GM12878 (cell line): ENCODE measurements at regions not wholly inside any gene's neighbourhood (a gene's known extent, or its start where the extent isn't known, plus 50 kb on each side); places are given as distances from the start of the nearest gene placed in this dataset.

Source experiments
- ATAC-seq: fragments of 200-7000 bp; cut with Tn5 transposase; 3 replicates; pipeline ENCODE4 v1.9.1; 2020; ENCODE audit warnings: mild to moderate bottlenecking, moderate library complexity
- BruUV-seq: library from RNA; stranded (reverse); fragments of 400-500 nt; replicated peaks from 2 replicates; lab custom pipeline; 2021; lab: Mats Ljungman, UMichigan
- CTCF ChIA-PET: fragments of 300-600 bp; sonication (Branson Sonifier 250); formaldehyde crosslinking; extraction: SDS; loops from one replicate; lab custom pipeline; 2021; ENCODE audit warnings: inconsistent platforms; lab: Yijun Ruan, JAX
- POLR2A ChIA-PET: fragments of 350-600 bp; formaldehyde crosslinking; extraction: SDS; loops from one replicate; lab custom pipeline; 2021; ENCODE audit warnings: inconsistent platforms; lab: Charles Lee
- RAD21 ChIA-PET: fragments of 300-600 bp; sonication (Branson Sonifier 250); formaldehyde crosslinking; loops from one replicate; lab custom pipeline; 2023; ENCODE audit warnings: antibody characterized with exemption; ENCODE audit not compliant: unreplicated experiment; lab: Charles Lee
- SMC1A ChIA-PET: fragments of 300-600 bp; sonication (Branson Sonifier 250); formaldehyde crosslinking; loops from one replicate; lab custom pipeline; 2023; ENCODE audit not compliant: unreplicated experiment, uncharacterized antibody; lab: Charles Lee
- DNase-seq: peaks from one replicate; pipeline ENCODE4 v3.0.0-alpha.2; 2011; ENCODE audit warnings: low read depth, low spot score
- FAIRE-seq: peaks from 3 replicates; lab custom pipeline; 2011; peaks lifted over from hg19 to GRCh38; lab: Jason Lieb, UNC
- H2AFZ ChIP-seq: 2 replicates; pipeline ENCODE4 v1.6.0; 2011; ENCODE audit warnings: low read depth, low read length, control low read depth; ENCODE audit not compliant: control insufficient read depth
- H3K27ac ChIP-seq: 2 replicates; pipeline ENCODE4 v1.5.1; 2011; ENCODE audit warnings: control low read depth; ENCODE audit not compliant: control insufficient read depth, insufficient read depth
- H3K27me3 ChIP-seq, 2 experiments: replicated peaks in 1 of 2; 2 replicates each; pipeline versions ENCODE4 v1.6.0 to v1.6.1; 2011; ENCODE audit warnings: low read length in 1 of 2; ENCODE audit not compliant: control insufficient read depth in 2 of 2, insufficient read depth in 2 of 2
- H3K36me3 ChIP-seq, 2 experiments: 2 replicates each; pipeline ENCODE4 v1.5.1; 2011; ENCODE audit warnings: low read length in 1 of 2; ENCODE audit not compliant: control insufficient read depth in 2 of 2, insufficient read depth in 2 of 2
- H3K4me1 ChIP-seq: 2 replicates; pipeline ENCODE4 v1.6.1; 2011; ENCODE audit warnings: mild to moderate bottlenecking, low read length, moderate library complexity, mixed read lengths; ENCODE audit not compliant: control insufficient read depth, insufficient read depth
- H3K4me2 ChIP-seq: 2 replicates; pipeline ENCODE4 v1.6.0; 2011; ENCODE audit warnings: control low read depth; ENCODE audit not compliant: control insufficient read depth, insufficient read depth
- H3K4me3 ChIP-seq: fragments of 200-600 bp; sonication (generic); 2 replicates; pipeline ENCODE4 v1.5.1; 2016
- H3K79me2 ChIP-seq: 2 replicates; pipeline ENCODE4 v1.6.0; 2011; ENCODE audit warnings: low read length; ENCODE audit not compliant: control insufficient read depth, insufficient read depth
- H3K9ac ChIP-seq: 2 replicates; pipeline ENCODE4 v1.8.0; 2011; ENCODE audit warnings: low read length, control low read depth, mixed read lengths; ENCODE audit not compliant: control insufficient read depth, insufficient read depth
- H3K9me3 ChIP-seq: replicated peaks from 3 replicates; pipeline ENCODE4 v1.5.1; 2011; ENCODE audit warnings: mild to moderate bottlenecking, low read length; ENCODE audit not compliant: control insufficient read depth, insufficient read depth
- H4K20me1 ChIP-seq: 2 replicates; pipeline ENCODE4 v1.6.0; 2011; ENCODE audit not compliant: control insufficient read depth, insufficient read depth
- CBX5 ChIP-seq: sonication (generic); IDR thresholded peaks from 2 replicates; pipeline ENCODE4 v1.6.1; 2016; ENCODE audit warnings: low read depth, moderate library complexity, mild to moderate bottlenecking, inconsistent platforms
- CHD2 ChIP-seq: IDR thresholded peaks from 2 replicates; pipeline ENCODE4 v1.6.1; 2011; ENCODE audit warnings: low read depth, low read length, improper control_type of control experiment, borderline replicate concordance
- CHD4 ChIP-seq: fragments of 200-600 bp; sonication (generic); IDR thresholded peaks from 2 replicates; pipeline ENCODE4 v1.6.1; 2016; ENCODE audit warnings: mild to moderate bottlenecking
- GABPA ChIP-seq: IDR thresholded peaks from 2 replicates; pipeline ENCODE4 v1.6.1; 2014; ENCODE audit warnings: antibody characterized with exemption, low read depth, mild to moderate bottlenecking, inconsistent platforms
- IRF4 ChIP-seq: IDR thresholded peaks from 2 replicates; pipeline ENCODE4 v1.6.1; 2011; ENCODE audit warnings: low read depth, low read length
- KLF5 ChIP-seq: fragments of 450-650 bp; IDR thresholded peaks from 2 replicates; pipeline ENCODE4 v1.6.1; 2014; ENCODE audit warnings: mild to moderate bottlenecking; ENCODE audit not compliant: partially characterized antibody
- MTA3 ChIP-seq: IDR thresholded peaks from 2 replicates; pipeline ENCODE4 v1.6.1; 2012; ENCODE audit warnings: low read length, inconsistent platforms, borderline replicate concordance
- NFYA ChIP-seq: IDR thresholded peaks from 2 replicates; pipeline ENCODE4 v1.6.1; 2011; ENCODE audit warnings: low read depth, mild to moderate bottlenecking, low read length, improper control_type of control experiment, borderline replicate concordance
- NRF1 ChIP-seq: conservative IDR thresholded peaks from 2 replicates; pipeline ENCODE4 v1.6.1; 2011; ENCODE audit warnings: mild to moderate bottlenecking, low read depth, low read length, improper control_type of control experiment
- PML ChIP-seq: IDR thresholded peaks from 2 replicates; pipeline ENCODE4 v1.6.1; 2012; ENCODE audit warnings: low read length, inconsistent platforms
- POU2F2 ChIP-seq: IDR thresholded peaks from 3 replicates; pipeline ENCODE4 v1.6.1; 2011; ENCODE audit warnings: low read depth, mild to moderate bottlenecking, low read length, borderline replicate concordance
- RAD51 ChIP-seq: fragments of 450-650 bp; IDR thresholded peaks from 2 replicates; pipeline ENCODE4 v1.6.1; 2016; ENCODE audit warnings: moderate library complexity, mild to moderate bottlenecking, inconsistent platforms
- RELA ChIP-seq: fragments of 450-650 bp; IDR thresholded peaks from 2 replicates; pipeline ENCODE4 v1.8.0; 2014; ENCODE audit warnings: borderline replicate concordance; ENCODE audit not compliant: partially characterized antibody
- SUPT20H ChIP-seq: IDR thresholded peaks from 2 replicates; pipeline ENCODE4 v1.6.1; 2011; ENCODE audit warnings: low read depth, mild to moderate bottlenecking, low read length, moderate library complexity, borderline replicate concordance; ENCODE audit not compliant: control insufficient read depth
- SUZ12 ChIP-seq: fragments of 200-600 bp; sonication (generic); IDR thresholded peaks from one replicate; pipeline ENCODE4 v1.6.1; 2018; ENCODE audit warnings: antibody characterized with exemption, mild to moderate bottlenecking; ENCODE audit not compliant: unreplicated experiment
- TBL1XR1 ChIP-seq: IDR thresholded peaks from 2 replicates; pipeline ENCODE4 v1.6.1; 2012; ENCODE audit warnings: low read depth, low read length, improper control_type of control experiment
- TCF7 ChIP-seq: IDR thresholded peaks from 2 replicates; pipeline ENCODE4 v1.6.1; 2014; ENCODE audit warnings: antibody characterized with exemption, borderline replicate concordance
- ZNF274 ChIP-seq: IDR thresholded peaks from one replicate; pipeline ENCODE4 v1.8.0; 2011; ENCODE audit not compliant: insufficient read length, insufficient read depth
- ZSCAN29 ChIP-seq: fragments of 450-650 bp; IDR thresholded peaks from 2 replicates; pipeline ENCODE4 v1.6.1; 2017; ENCODE audit warnings: mild to moderate bottlenecking, moderate library complexity
- WGBS: methylation state at CpG from one replicate; pipeline ENCODE4 v1.1.6; 2016; ENCODE audit warnings: low lambda C conversion rate; ENCODE audit not compliant: insufficient replicate concordance, insufficient coverage; ENCODE audit errors: missing lambda C conversion rate; 5-methylcytosine and 5-hydroxymethylcytosine counted together
- in situ Hi-C: fragments of 300-500 bp; cut with MboI; formaldehyde crosslinking; loops from 9 replicates; pipeline ENCODE4 v1.14.3; 2018; ENCODE audit warnings: mixed read lengths
- intact Hi-C: fragments of 100-400 bp; cut with micrococcal nuclease; formaldehyde crosslinking; loops from one replicate; pipeline ENCODE4 v1.14.2; 2022; ENCODE audit not compliant: unreplicated experiment

GRCh38 chr2:211061612-211062296, 505.4 kb downstream of the CPS1 start (continued):
- TF ChIP-seq GABPA = no peak
- TF ChIP-seq NRF1 = no peak
- no peak for TF ChIP-seq SUPT20H
- no peak for TF ChIP-seq SUZ12
- no peak for TF ChIP-seq POU2F2
- no peak for TF ChIP-seq PML
- TF ChIP-seq NFYA = no peak
- TF ChIP-seq MTA3 = no peak
- no peak for TF ChIP-seq IRF4
- no peak for TF ChIP-seq KLF5
- TF ChIP-seq CHD4 = no peak

- BruUV-seq = no TSS peak
- Histone ChIP-seq H3K4me1 (no peaks in the 10 kb centered on the region), H3K4me2 (no peak overlapping the region), H3K27me3 (no peaks in the 10 kb centered on the region), H4K20me1 (no peaks in the 10 kb centered on the region), H3K79me2 (no peaks in the 10 kb centered on the region), H3K36me3 (no peaks in the 10 kb centered on the region), H3K27ac (no peak overlapping the region), H3K9me3 (no peaks in the 10 kb centered on the region), H3K9ac (no peak overlapping the region), H3K4me3 (no peak overlapping the region), H2AFZ (no peak overlapping the region)
- ChIA-PET POLR2A (no interaction called here), CTCF (interaction anchor here (1.5 kb wide), 1 partner anchor 13 kb away, joined by 3 read pairs; no protein-coding TSS in a partner anchor), RAD21 (no interaction called here), SMC1A (interaction anchor here (0.6 to 1.1 kb wide), 2 partner anchors 13 to 98 kb away, joined by 3 to 4 read pairs; no protein-coding TSS in a partner anchor)
- no peak for ATAC-seq
- intact Hi-C loops (no loop called here), in situ Hi-C loops (no loop called here)
- FAIRE-seq = peak; percentile 23
- WGBS = 38% methylated on average over 5 of the region's 5 CpGs
- no peak for DNase-seq
- TF ChIP-seq TBL1XR1 = no peak
- TF ChIP-seq ZSCAN29 = no peak
- TF ChIP-seq RELA = no peak
- TF ChIP-seq CBX5 = no peak
- no peak for TF ChIP-seq TCF7
- TF ChIP-seq ZNF274 = no peak
- TF ChIP-seq IRF4 = no peak
- TF ChIP-seq CHD2 = no peak
- no peak for TF ChIP-seq SUPT20H
- no peak for TF ChIP-seq RAD51
Observed at GRCh38 chr2:211062297-211062612, 505.9 kb downstream of the CPS1 start.
